H9 (cell line): ENCODE measurements at regions not wholly inside any gene's neighbourhood (a gene's known extent, or its start where the extent isn't known, plus 50 kb on each side); places are given as distances from the start of the nearest gene placed in this dataset.

ENCODE experiments used
- DNase-seq: peaks from one replicate; pipeline ENCODE4 v3.0.0-alpha.2; 2017
- H2AFZ ChIP-seq: one replicate; pipeline ENCODE4 v1.6.1; 2013; ENCODE audit warnings: mild to moderate bottlenecking, low read length, control low read depth, moderate library complexity
- H2AK5ac ChIP-seq: 2 replicates; pipeline ENCODE4 v1.6.1; 2013; ENCODE audit warnings: low read length, control low read depth, mixed read lengths; ENCODE audit not compliant: insufficient read length
- H2BK120ac ChIP-seq: one replicate; pipeline ENCODE4 v1.6.1; 2013; ENCODE audit warnings: low read depth, mild to moderate bottlenecking, low read length, control low read depth, inconsistent platforms; ENCODE audit not compliant: poor library complexity, severe bottlenecking
- H2BK12ac ChIP-seq: 2 replicates; pipeline ENCODE4 v1.6.1; 2013; ENCODE audit warnings: low read length, control low read depth, mixed read lengths, low read depth; ENCODE audit not compliant: insufficient read length
- H2BK15ac ChIP-seq: 2 replicates; pipeline ENCODE4 v1.6.1; 2013; ENCODE audit warnings: low read depth, low read length, control low read depth
- H2BK20ac ChIP-seq: one replicate; pipeline ENCODE4 v1.6.1; 2013; ENCODE audit warnings: low read depth, mild to moderate bottlenecking, low read length, control low read depth, inconsistent platforms; ENCODE audit not compliant: poor library complexity, severe bottlenecking
- H2BK5ac ChIP-seq: 2 replicates; pipeline ENCODE4 v1.6.1; 2013; ENCODE audit warnings: low read length, control low read depth, mixed read lengths; ENCODE audit not compliant: insufficient read length
- H3K14ac ChIP-seq: 2 replicates; pipeline ENCODE4 v1.6.1; 2013; ENCODE audit warnings: low read length, control low read depth; ENCODE audit not compliant: insufficient read depth
- H3K18ac ChIP-seq: 2 replicates; pipeline ENCODE4 v1.6.1; 2013; ENCODE audit warnings: low read depth, mild to moderate bottlenecking, mixed read lengths, low read length, control low read depth; ENCODE audit not compliant: insufficient read length
- H3K23ac ChIP-seq: 2 replicates; pipeline ENCODE4 v1.6.1; 2013; ENCODE audit warnings: low read length, control low read depth, mixed read lengths, low read depth; ENCODE audit not compliant: insufficient read length
- H3K23me2 ChIP-seq: 2 replicates; pipeline ENCODE4 v1.6.1; 2013; ENCODE audit warnings: low read depth, mild to moderate bottlenecking, mixed read lengths, low read length, control low read depth; ENCODE audit not compliant: insufficient read length, poor library complexity, severe bottlenecking
- H3K27ac ChIP-seq: 2 replicates; pipeline ENCODE4 v1.5.1; 2013; ENCODE audit warnings: low read length, control low read depth, mixed read lengths, low read depth; ENCODE audit not compliant: insufficient read length
- H3K27me3 ChIP-seq: 2 replicates; pipeline ENCODE4 v1.6.1; 2013; ENCODE audit warnings: low read length, control low read depth, inconsistent platforms; ENCODE audit not compliant: insufficient read depth
- H3K4ac ChIP-seq: 2 replicates; pipeline ENCODE4 v1.6.1; 2013; ENCODE audit warnings: low read depth, mild to moderate bottlenecking, control low read depth, inconsistent platforms, low read length, moderate library complexity
- H3K4me1 ChIP-seq: 2 replicates; pipeline ENCODE4 v1.6.1; 2013; ENCODE audit warnings: low read length, control low read depth, inconsistent platforms; ENCODE audit not compliant: insufficient read depth
- H3K4me2 ChIP-seq: 2 replicates; pipeline ENCODE4 v1.6.1; 2013; ENCODE audit warnings: low read length, control low read depth, mixed read lengths; ENCODE audit not compliant: insufficient read length, insufficient read depth
- H3K56ac ChIP-seq: 2 replicates; pipeline ENCODE4 v1.6.1; 2013; ENCODE audit warnings: low read depth, mild to moderate bottlenecking, mixed read lengths, low read length, control low read depth; ENCODE audit not compliant: insufficient read length
- H3K79me1 ChIP-seq: 2 replicates; pipeline ENCODE4 v1.6.1; 2013; ENCODE audit warnings: low read depth, mild to moderate bottlenecking, moderate library complexity, low read length, control low read depth, inconsistent platforms; ENCODE audit not compliant: insufficient read depth, poor library complexity, severe bottlenecking
- H3K79me2 ChIP-seq: 2 replicates; pipeline ENCODE4 v1.6.1; 2013; ENCODE audit warnings: low read length, control low read depth, inconsistent platforms; ENCODE audit not compliant: insufficient read depth
- H3K9ac ChIP-seq: 2 replicates; pipeline ENCODE4 v1.6.1; 2013; ENCODE audit warnings: low read length, control low read depth, mixed read lengths; ENCODE audit not compliant: insufficient read length; ENCODE audit errors: extremely low read depth
- H3K9me3 ChIP-seq: one replicate; pipeline ENCODE4 v1.6.1; 2013; ENCODE audit warnings: low read depth, low read length, inconsistent platforms; ENCODE audit not compliant: control insufficient read depth
- H3T11ph ChIP-seq: one replicate; pipeline ENCODE4 v1.6.1; 2013; ENCODE audit warnings: mild to moderate bottlenecking, low read length, control low read depth, inconsistent platforms
- H4K20me1 ChIP-seq: one replicate; pipeline ENCODE4 v1.6.1; 2013; ENCODE audit not compliant: control insufficient read depth, insufficient read length, insufficient read depth
- H4K5ac ChIP-seq: 2 replicates; pipeline ENCODE4 v1.6.1; 2013; ENCODE audit warnings: low read depth, mild to moderate bottlenecking, mixed read lengths, low read length, control low read depth; ENCODE audit not compliant: insufficient read length
- H4K8ac ChIP-seq: replicated peaks from 2 replicates; pipeline ENCODE4 v1.6.1; 2013; ENCODE audit warnings: low read length, control low read depth, mixed read lengths, low read depth; ENCODE audit not compliant: insufficient read length
- H4K91ac ChIP-seq: 2 replicates; pipeline ENCODE4 v1.6.1; 2013; ENCODE audit warnings: low read depth, mild to moderate bottlenecking, moderate library complexity, mixed read lengths, low read length, control low read depth; ENCODE audit not compliant: insufficient read length
- H3K27ac Mint-ChIP-seq, 3 experiments: 2 replicates in 2 of 3; 3 replicates in 1 of 3; pipeline ENCODE4 v1.8.0; 2020 to 2021; ENCODE audit warnings: mixed read lengths in 3 of 3, mild to moderate bottlenecking in 1 of 3, moderate library complexity in 1 of 3
- H3K27me3 Mint-ChIP-seq: 2 replicates; pipeline ENCODE4 v1.8.0; 2021; ENCODE audit warnings: low read depth, mild to moderate bottlenecking, moderate library complexity, mixed read lengths
- H3K36me3 Mint-ChIP-seq, 3 experiments: 2 replicates in 2 of 3; 3 replicates in 1 of 3; pipeline ENCODE4 v1.8.0; 2020 to 2021; ENCODE audit warnings: low read depth in 3 of 3, mixed read lengths in 3 of 3; ENCODE audit not compliant: insufficient read depth in 1 of 3
- H3K4me1 Mint-ChIP-seq, 2 experiments: 2 replicates each; pipeline ENCODE4 v1.8.0; 2020; ENCODE audit warnings: mixed read lengths in 2 of 2
- H3K4me3 Mint-ChIP-seq, 2 experiments: 2 replicates in 1 of 2; 3 replicates in 1 of 2; pipeline ENCODE4 v1.8.0; 2020 to 2021; ENCODE audit warnings: mild to moderate bottlenecking in 2 of 2, mixed read lengths in 2 of 2, moderate library complexity in 1 of 2
- H3K9me3 Mint-ChIP-seq, 2 experiments: 2 replicates in 1 of 2; 3 replicates in 1 of 2; pipeline ENCODE4 v1.8.0; 2020; ENCODE audit warnings: mild to moderate bottlenecking in 2 of 2, mixed read lengths in 2 of 2, moderate library complexity in 1 of 2
- CTCF ChIP-seq: fragments of 200-600 bp; sonication (generic); conservative IDR thresholded peaks from 3 replicates; pipeline ENCODE4 v1.8.0; 2021; ENCODE audit warnings: antibody characterized with exemption, mild to moderate bottlenecking
- WGBS: extraction: QIAGEN DNeasy Blood & Tissue Kit; methylation state at CpG from one replicate; pipeline ENCODE4 v1.1.7; 2013; ENCODE audit warnings: missing lambda C conversion rate, low lambda C conversion rate, mixed read lengths; ENCODE audit not compliant: insufficient read length; ENCODE audit errors: extremely low coverage; 5-methylcytosine and 5-hydroxymethylcytosine counted together

DNA sequence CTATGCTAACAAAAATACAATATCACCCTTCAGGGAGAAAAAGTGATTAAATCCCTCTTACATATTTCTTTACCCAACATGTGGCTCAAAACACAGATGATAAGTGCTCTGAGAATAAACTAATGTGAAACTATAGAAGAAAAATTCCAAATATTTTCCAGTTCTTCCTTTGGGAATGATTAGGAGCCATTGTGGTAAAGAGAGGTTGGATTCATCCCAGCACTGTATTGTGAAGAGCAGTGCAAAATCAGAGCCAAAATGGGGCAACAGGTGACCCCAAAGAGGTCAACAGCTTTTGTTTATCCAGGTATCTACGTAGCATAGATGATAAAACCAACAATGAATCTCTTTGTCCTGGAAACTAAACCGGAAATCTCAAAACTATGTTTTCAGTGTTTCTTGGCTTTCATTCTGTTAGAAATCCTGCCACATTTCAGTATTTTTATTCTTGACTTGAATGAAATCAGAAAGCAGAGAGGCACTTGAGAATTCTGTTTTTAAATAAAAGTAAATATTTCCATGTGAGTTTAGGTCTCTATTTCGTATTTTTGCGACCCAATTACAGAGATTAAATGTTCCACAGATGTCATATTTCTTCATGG, 120.4 kb upstream of the FST start:
- Histone ChIP-seq H3K23ac (no peak overlapping the region), H2AK5ac (no peak overlapping the region), H3K79me1 (no peaks in the 10 kb centered on the region), H3K27ac (no peak overlapping the region), H2BK15ac (no peak overlapping the region), H4K91ac (no peak overlapping the region), H3K4ac (no peak overlapping the region), H4K8ac (no peak overlapping the region), H4K20me1 (no peaks in the 10 kb centered on the region), H3K4me1 (no peaks in the 10 kb centered on the region), H3T11ph (no peak overlapping the region), H2BK12ac (no peak overlapping the region), H4K5ac (no peak overlapping the region), H3K56ac (no peak overlapping the region), H3K27me3 (no peaks in the 10 kb centered on the region), H2BK5ac (no peak overlapping the region), H2AFZ (no peak overlapping the region), H3K9ac (no peak overlapping the region), H3K14ac (no peak overlapping the region), H3K4me2 (no peak overlapping the region), H3K23me2 (no peaks in the 10 kb centered on the region), H3K9me3 (no peaks in the 10 kb centered on the region), H3K18ac (no peak overlapping the region), H3K79me2 (no peaks in the 10 kb centered on the region), H2BK120ac (no peak overlapping the region), H2BK20ac (no peak overlapping the region)
- H3K27me3 Mint-ChIP-seq: no peaks in the 10 kb centered on the region
- H3K4me3 Mint-ChIP-seq: no peak overlapping the region
- no peak for DNase-seq
- WGBS: no CpG with 5 or more reads among the region's 4 CpGs
- TF ChIP-seq CTCF: no peak
- no peaks in the 10 kb centered on the region for H3K9me3 Mint-ChIP-seq
- no peak overlapping the region for H3K27ac Mint-ChIP-seq
- H3K36me3 Mint-ChIP-seq: no peaks in the 10 kb centered on the region
- H3K4me1 Mint-ChIP-seq: peaks cover 7% of the 10 kb centered on the region in 2 experiments
